Trophoblast cell (in vitro differentiated cells and primary cell): ENCODE measurements at regions not wholly inside any gene's neighbourhood (a gene's known extent, or its start where the extent isn't known, plus 50 kb on each side); places are given as distances from the start of the nearest gene placed in this dataset.

Source experiments
- DNase-seq, 2 donors: peaks; one replicate each; pipeline ENCODE4 v3.0.0-alpha.2; 2016
- H2AFZ ChIP-seq: 2 replicates; pipeline ENCODE4 v1.6.1; 2013; ENCODE audit warnings: low read length, moderate library complexity, mild to moderate bottlenecking; ENCODE audit not compliant: insufficient read depth, poor library complexity
- H2AK5ac ChIP-seq: 2 replicates; pipeline ENCODE4 v1.6.1; 2013; ENCODE audit warnings: mild to moderate bottlenecking, low read length
- H2BK120ac ChIP-seq: 2 replicates; pipeline ENCODE4 v1.6.1; 2013; ENCODE audit warnings: low read length, mild to moderate bottlenecking, moderate library complexity; ENCODE audit not compliant: insufficient read depth, poor library complexity
- H2BK12ac ChIP-seq: 2 replicates; pipeline ENCODE4 v1.6.1; 2013; ENCODE audit warnings: mild to moderate bottlenecking, low read length, moderate library complexity
- H2BK5ac ChIP-seq: 2 replicates; pipeline ENCODE4 v1.6.1; 2013; ENCODE audit warnings: low read length, low read depth, moderate library complexity, mild to moderate bottlenecking; ENCODE audit not compliant: poor library complexity
- H3K14ac ChIP-seq: 2 replicates; pipeline ENCODE4 v1.6.1; 2013; ENCODE audit warnings: mild to moderate bottlenecking, low read length
- H3K18ac ChIP-seq: 2 replicates; pipeline ENCODE4 v1.6.1; 2013; ENCODE audit warnings: mild to moderate bottlenecking, low read length
- H3K23ac ChIP-seq: 2 replicates; pipeline ENCODE4 v1.6.1; 2013; ENCODE audit warnings: low read length
- H3K27ac ChIP-seq: 2 replicates; pipeline ENCODE4 v1.5.1; 2013; ENCODE audit warnings: low read depth, mild to moderate bottlenecking, inconsistent platforms, low read length, moderate library complexity
- H3K27me3 ChIP-seq: 2 replicates; pipeline ENCODE4 v1.6.1; 2013; ENCODE audit warnings: inconsistent platforms, mild to moderate bottlenecking, low read length, moderate library complexity; ENCODE audit not compliant: insufficient read depth
- H3K36me3 ChIP-seq, 2 experiments: 1 replicate in 1 of 2; 2 replicates in 1 of 2; pipeline ENCODE4 v1.6.1; 2013; ENCODE audit warnings: low read length in 2 of 2, mild to moderate bottlenecking in 2 of 2, moderate library complexity in 1 of 2; ENCODE audit not compliant: insufficient read depth in 2 of 2, control insufficient read depth in 1 of 2
- H3K4ac ChIP-seq: 2 replicates; pipeline ENCODE4 v1.6.1; 2013; ENCODE audit warnings: low read depth, mild to moderate bottlenecking, low read length, moderate library complexity
- H3K4me1 ChIP-seq, 2 experiments: 1 replicate in 1 of 2; 2 replicates in 1 of 2; pipeline ENCODE4 v1.6.1; 2013; ENCODE audit warnings: low read length in 2 of 2, mild to moderate bottlenecking in 2 of 2, moderate library complexity in 1 of 2; ENCODE audit not compliant: insufficient read depth in 2 of 2, control insufficient read depth in 1 of 2
- H3K4me2 ChIP-seq: 2 replicates; pipeline ENCODE4 v1.6.1; 2013; ENCODE audit warnings: inconsistent platforms, mild to moderate bottlenecking, low read length, moderate library complexity
- H3K4me3 ChIP-seq: 2 replicates; pipeline ENCODE4 v1.5.1; 2013; ENCODE audit warnings: mild to moderate bottlenecking, low read depth, low read length, inconsistent platforms
- H3K79me1 ChIP-seq: one replicate; pipeline ENCODE4 v1.6.1; 2013; ENCODE audit warnings: low read length
- H3K79me2 ChIP-seq: 2 replicates; pipeline ENCODE4 v1.6.1; 2013; ENCODE audit warnings: low read length, mild to moderate bottlenecking; ENCODE audit not compliant: control insufficient read depth, insufficient read depth, poor library complexity
- H3K9ac ChIP-seq: 2 replicates; pipeline ENCODE4 v1.6.1; 2013; ENCODE audit warnings: mild to moderate bottlenecking, low read length
- H3K9me3 ChIP-seq: 2 replicates; pipeline ENCODE4 v1.6.1; 2013; ENCODE audit warnings: low read depth, mild to moderate bottlenecking, control low read depth, inconsistent platforms, low read length; ENCODE audit not compliant: insufficient read depth
- H4K12ac ChIP-seq: 2 replicates; pipeline ENCODE4 v1.6.1; 2013; ENCODE audit warnings: low read depth, mild to moderate bottlenecking, low read length, moderate library complexity
- H4K8ac ChIP-seq: 2 replicates; pipeline ENCODE4 v1.6.1; 2013; ENCODE audit warnings: low read depth, mild to moderate bottlenecking, low read length, moderate library complexity
- H4K91ac ChIP-seq: one replicate; pipeline ENCODE4 v1.6.1; 2013; ENCODE audit warnings: low read depth, mild to moderate bottlenecking, low read length, moderate library complexity
- WGBS: extraction: QIAGEN DNeasy Blood & Tissue Kit; methylation state at CpG from one replicate; pipeline ENCODE4 v1.1.7; 2013; ENCODE audit warnings: missing lambda C conversion rate; ENCODE audit not compliant: insufficient read length, insufficient coverage; ENCODE audit errors: extremely low coverage; 5-methylcytosine and 5-hydroxymethylcytosine counted together

GRCh38 chr9:26462213-26462612 is 430.4 kb downstream of the CAAP1 start:
- H3K18ac ChIP-seq: no peak overlapping the region
- H3K14ac ChIP-seq: no peak overlapping the region
- no peak overlapping the region for H3K4me2 ChIP-seq
- no CpG with 5 or more reads among the region's 1 CpG for WGBS
- no peak overlapping the region for H3K4ac ChIP-seq
- no peaks in the 10 kb centered on the region for H3K27me3 ChIP-seq
- H4K8ac ChIP-seq: no peak overlapping the region
- H3K27ac ChIP-seq: no peak overlapping the region
- H3K79me2 ChIP-seq: no peaks in the 10 kb centered on the region
- no peaks in the 10 kb centered on the region for H3K9me3 ChIP-seq
- no peak overlapping the region for H3K23ac ChIP-seq
- no peak overlapping the region for H2BK5ac ChIP-seq
- no peak overlapping the region for H3K4me3 ChIP-seq
- no peak overlapping the region for H2BK12ac ChIP-seq
- no peak for DNase-seq
- H2AK5ac ChIP-seq: no peak overlapping the region
- H3K36me3 ChIP-seq: no peaks in the 10 kb centered on the region
- no peak overlapping the region for H4K91ac ChIP-seq
- H2BK120ac ChIP-seq: no peak overlapping the region
- H4K12ac ChIP-seq: no peak overlapping the region
- no peaks in the 10 kb centered on the region for H3K4me1 ChIP-seq
- H3K79me1 ChIP-seq: no peaks in the 10 kb centered on the region
- no peak overlapping the region for H2AFZ ChIP-seq
- no peak overlapping the region for H3K9ac ChIP-seq

GRCh38 chr9:26460624-26461023 is 432.0 kb downstream of the CAAP1 start:
- no peak overlapping the region for H2AK5ac ChIP-seq
- H3K9me3 ChIP-seq: no peaks in the 10 kb centered on the region
- H3K4ac ChIP-seq: no peak overlapping the region
- H3K14ac ChIP-seq: no peak overlapping the region
- H2AFZ ChIP-seq: no peak overlapping the region
- H3K9ac ChIP-seq: no peak overlapping the region
- WGBS: no CpG with 5 or more reads among the region's 1 CpG
- no peak overlapping the region for H2BK12ac ChIP-seq
- H3K4me3 ChIP-seq: no peak overlapping the region
- H3K4me1 ChIP-seq: no peaks in the 10 kb centered on the region
- no peaks in the 10 kb centered on the region for H3K79me2 ChIP-seq
- no peaks in the 10 kb centered on the region for H3K36me3 ChIP-seq
- no peaks in the 10 kb centered on the region for H3K79me1 ChIP-seq
- no peak overlapping the region for H2BK5ac ChIP-seq
- H3K27me3 ChIP-seq: no peaks in the 10 kb centered on the region
- no peak overlapping the region for H4K12ac ChIP-seq
- no peak overlapping the region for H3K18ac ChIP-seq
- no peak overlapping the region for H3K4me2 ChIP-seq
- H4K91ac ChIP-seq: no peak overlapping the region
- H3K27ac ChIP-seq: no peak overlapping the region
- H4K8ac ChIP-seq: no peak overlapping the region
- DNase-seq: no peak
- no peak overlapping the region for H3K23ac ChIP-seq
- no peak overlapping the region for H2BK120ac ChIP-seq

- Histone ChIP-seq H3K4me3 (no peak overlapping the region), H3K23ac (no peak overlapping the region), H3K4ac (no peak overlapping the region), H3K79me1 (no peaks in the 10 kb centered on the region), H3K9me3 (no peaks in the 10 kb centered on the region), H4K8ac (no peak overlapping the region), H3K9ac (no peak overlapping the region), H3K14ac (no peak overlapping the region), H2BK120ac (no peak overlapping the region), H3K36me3 (no peaks in the 10 kb centered on the region), H2BK12ac (no peak overlapping the region), H3K4me2 (no peak overlapping the region), H4K12ac (no peak overlapping the region), H3K79me2 (no peaks in the 10 kb centered on the region), H2BK5ac (no peak overlapping the region), H4K91ac (no peak overlapping the region), H3K27ac (no peak overlapping the region), H3K18ac (no peak overlapping the region), H3K4me1 (no peaks in the 10 kb centered on the region), H2AK5ac (no peak overlapping the region), H3K27me3 (no peaks in the 10 kb centered on the region), H2AFZ (no peak overlapping the region)
- DNase-seq: no peak
- no CpG with 5 or more reads among the region's 2 CpGs for WGBS
Measured at GRCh38 chr9:26459959-26460358, 432.6 kb downstream of the CAAP1 start.

- Histone ChIP-seq H3K4me1 (no peaks in the 10 kb centered on the region), H3K18ac (no peak overlapping the region), H2AFZ (no peak overlapping the region), H3K36me3 (no peaks in the 10 kb centered on the region), H3K27ac (no peak overlapping the region), H3K4me2 (no peak overlapping the region), H3K9me3 (no peaks in the 10 kb centered on the region), H3K14ac (no peak overlapping the region), H4K91ac (no peak overlapping the region), H2BK5ac (no peak overlapping the region), H3K4ac (no peak overlapping the region), H3K27me3 (no peaks in the 10 kb centered on the region), H2BK120ac (no peak overlapping the region), H3K4me3 (no peak overlapping the region), H3K9ac (no peak overlapping the region), H3K79me1 (no peaks in the 10 kb centered on the region), H3K79me2 (no peaks in the 10 kb centered on the region), H4K12ac (no peak overlapping the region), H2AK5ac (no peak overlapping the region), H3K23ac (no peak overlapping the region), H4K8ac (no peak overlapping the region), H2BK12ac (no peak overlapping the region)
- DNase-seq: no peak
Measured at GRCh38 chr9:26458054-26458453, 434.5 kb downstream of the CAAP1 start.

- Histone ChIP-seq H2BK12ac (no peak overlapping the region), H3K4ac (no peak overlapping the region), H3K9ac (no peak overlapping the region), H3K36me3 (no peaks in the 10 kb centered on the region), H3K79me2 (no peaks in the 10 kb centered on the region), H3K4me3 (no peak overlapping the region), H3K4me2 (no peak overlapping the region), H3K4me1 (no peaks in the 10 kb centered on the region), H2AK5ac (no peak overlapping the region), H3K79me1 (no peaks in the 10 kb centered on the region), H4K8ac (no peak overlapping the region), H2BK5ac (no peak overlapping the region), H3K23ac (no peak overlapping the region), H3K27me3 (no peaks in the 10 kb centered on the region), H3K14ac (no peak overlapping the region), H2AFZ (no peak overlapping the region), H3K9me3 (no peaks in the 10 kb centered on the region), H4K91ac (no peak overlapping the region), H3K27ac (no peak overlapping the region), H4K12ac (no peak overlapping the region), H3K18ac (no peak overlapping the region), H2BK120ac (no peak overlapping the region)
- no peak for DNase-seq
- no CpG with 5 or more reads among the region's 3 CpGs for WGBS
Measured at GRCh38 chr9:26457151-26457550, 435.5 kb downstream of the CAAP1 start.
